PC-3 (cell line): ENCODE measurements at regions not wholly inside any gene's neighbourhood (a gene's known extent, or its start where the extent isn't known, plus 50 kb on each side); places are given as distances from the start of the nearest gene placed in this dataset.

ENCODE experiments used
- ATAC-seq: fragments of 200-7000 bp; cut with Tn5 transposase; 2 replicates; pipeline ENCODE4 v1.9.1; 2020; ENCODE audit warnings: mild to moderate bottlenecking, moderate library complexity
- BruUV-seq: library from RNA; stranded (reverse); fragments of 400-500 nt; replicated peaks from 2 replicates; lab custom pipeline; 2021; lab: Mats Ljungman, UMichigan
- CTCF ChIA-PET: fragments of 300-600 bp; sonication (Branson Sonifier 250); formaldehyde crosslinking; loops from one replicate; lab custom pipeline; 2022; ENCODE audit warnings: antibody characterized with exemption; lab: Charles Lee
- POLR2A ChIA-PET: fragments of 300-600 bp; sonication (Branson Sonifier 250); formaldehyde crosslinking; loops from one replicate; lab custom pipeline; 2022; ENCODE audit warnings: antibody characterized with exemption; ENCODE audit not compliant: unreplicated experiment; lab: Charles Lee
- DNase-seq: peaks from one replicate; pipeline ENCODE4 v3.0.0-alpha.2; 2015
- H2AFZ ChIP-seq: fragments of 300-600 bp; sonication (generic); 2 replicates; pipeline ENCODE4 v1.6.0; 2016; ENCODE audit warnings: antibody characterized with exemption, low read length
- H3F3A ChIP-seq: fragments of 300-600 bp; sonication (generic); one replicate; pipeline ENCODE4 v1.6.0; 2017; ENCODE audit warnings: antibody characterized with exemption, low read length, control low read depth, mild to moderate bottlenecking; ENCODE audit not compliant: unreplicated experiment
- H3K27ac ChIP-seq: fragments of 300-600 bp; sonication (generic); 2 replicates; pipeline ENCODE4 v1.5.1; 2016; ENCODE audit warnings: mild to moderate bottlenecking, low read length
- H3K27me3 ChIP-seq: fragments of 300-600 bp; sonication (generic); 2 replicates; pipeline ENCODE4 v1.6.1; 2016; ENCODE audit warnings: low read length, mixed read lengths
- H3K36me3 ChIP-seq: fragments of 300-600 bp; sonication (generic); 2 replicates; pipeline ENCODE4 v1.6.1; 2016; ENCODE audit warnings: low read depth, mixed run types, low read length, mixed read lengths
- H3K4me1 ChIP-seq: fragments of 300-600 bp; sonication (generic); 2 replicates; pipeline ENCODE4 v1.5.1; 2016; ENCODE audit warnings: low read length; ENCODE audit not compliant: insufficient read depth
- H3K4me2 ChIP-seq: fragments of 300-600 bp; sonication (generic); 2 replicates; pipeline ENCODE4 v1.6.0; 2016; ENCODE audit warnings: low read length
- H3K4me3 ChIP-seq: fragments of 300-600 bp; sonication (generic); 2 replicates; pipeline ENCODE4 v1.5.1; 2016; ENCODE audit warnings: mild to moderate bottlenecking, low read length, mixed read lengths
- H3K79me2 ChIP-seq: fragments of 300-600 bp; sonication (generic); 2 replicates; pipeline ENCODE4 v1.6.1; 2017; ENCODE audit warnings: low read length, mixed read lengths
- H3K9ac ChIP-seq: fragments of 300-600 bp; sonication (generic); 2 replicates; pipeline ENCODE4 v1.6.0; 2016; ENCODE audit warnings: mild to moderate bottlenecking, low read length
- H3K9me2 ChIP-seq: fragments of 300-600 bp; sonication (generic); replicated peaks from 2 replicates; pipeline ENCODE4 v1.6.1; 2016; ENCODE audit warnings: mixed run types, low read length, mixed read lengths
- H3K9me3 ChIP-seq: fragments of 300-600 bp; sonication (generic); 2 replicates; pipeline ENCODE4 v1.6.1; 2016; ENCODE audit warnings: low read length, mixed read lengths
- H4K20me1 ChIP-seq: fragments of 300-600 bp; sonication (generic); 2 replicates; pipeline ENCODE4 v1.6.1; 2016; ENCODE audit warnings: low read length, mixed read lengths
- CTCF ChIP-seq: fragments of 300-600 bp; sonication (generic); conservative IDR thresholded peaks from 2 replicates; pipeline ENCODE4 v1.5.1; 2017; ENCODE audit warnings: antibody characterized with exemption, low read depth, mild to moderate bottlenecking, low read length
- EZH2 ChIP-seq: fragments of 300-600 bp; sonication (generic); IDR thresholded peaks from one replicate; pipeline ENCODE4 v1.6.1; 2017; ENCODE audit warnings: antibody characterized with exemption, mild to moderate bottlenecking, low read length; ENCODE audit not compliant: unreplicated experiment
- EZH2phosphoT487 ChIP-seq: fragments of 300-600 bp; sonication (generic); IDR thresholded peaks from 2 replicates; pipeline ENCODE4 v1.6.1; 2018; ENCODE audit warnings: mild to moderate bottlenecking, antibody characterized with exemption, low read length, borderline replicate concordance
- intact Hi-C: fragments of 100-400 bp; cut with micrococcal nuclease; formaldehyde crosslinking; loops from 2 replicates; pipeline ENCODE4 v1.9.0; 2023

GRCh38 chr3:77807312-77807711, 767.4 kb downstream of the ROBO2 start:
- TF ChIP-seq CTCF: no peak
- no peak for TF ChIP-seq EZH2
- no peak for TF ChIP-seq EZH2phosphoT487
- ATAC-seq: no peak
- Histone ChIP-seq H3K4me2 (no peak overlapping the region), H3K36me3 (no peaks in the 10 kb centered on the region), H3F3A (no peaks in the 10 kb centered on the region), H3K9me2 (no peaks in the 10 kb centered on the region), H3K9me3 (no peaks in the 10 kb centered on the region), H4K20me1 (no peaks in the 10 kb centered on the region), H3K27me3 (no peaks in the 10 kb centered on the region), H2AFZ (no peak overlapping the region), H3K9ac (no peak overlapping the region), H3K79me2 (no peaks in the 10 kb centered on the region), H3K4me3 (no peak overlapping the region), H3K4me1 (no peaks in the 10 kb centered on the region), H3K27ac (no peak overlapping the region)
- POLR2A ChIA-PET: no interaction called here
- DNase-seq: no peak
- intact Hi-C loops: no loop called here
- CTCF ChIA-PET: no interaction called here
- BruUV-seq: no TSS peak

GRCh38 chr3:77814845-77815244, 774.9 kb downstream of the ROBO2 start:
- Histone ChIP-seq H3K4me3 (no peak overlapping the region), H3K27ac (no peak overlapping the region), H3K9me2 (no peaks in the 10 kb centered on the region), H4K20me1 (no peaks in the 10 kb centered on the region), H2AFZ (no peak overlapping the region), H3K27me3 (no peaks in the 10 kb centered on the region), H3K4me1 (no peaks in the 10 kb centered on the region), H3K4me2 (no peak overlapping the region), H3F3A (no peaks in the 10 kb centered on the region), H3K9ac (no peak overlapping the region), H3K9me3 (no peaks in the 10 kb centered on the region), H3K79me2 (no peaks in the 10 kb centered on the region), H3K36me3 (no peaks in the 10 kb centered on the region)
- ATAC-seq (no peak), DNase-seq (no peak)
- TF ChIP-seq EZH2phosphoT487: no peak
- TF ChIP-seq EZH2: no peak
- TF ChIP-seq CTCF: no peak
- BruUV-seq: no TSS peak
- ChIA-PET CTCF (no interaction called here), POLR2A (no interaction called here)
- intact Hi-C loops: no loop called here

- no peaks in the 10 kb centered on the region for H3K27me3 ChIP-seq
- H3K9me3 ChIP-seq: no peaks in the 10 kb centered on the region
- TF ChIP-seq EZH2phosphoT487 (no peak), EZH2 (no peak), CTCF (peak; percentile 72)
- no peaks in the 10 kb centered on the region for H4K20me1 ChIP-seq
- H3K4me1 ChIP-seq: no peaks in the 10 kb centered on the region
- ATAC-seq: peak; percentile 50; the same call in 1 of the 2 replicates
- BruUV-seq: no TSS peak
- intact Hi-C loops: no loop called here
- no peaks in the 10 kb centered on the region for H3K79me2 ChIP-seq
- no peaks in the 10 kb centered on the region for H3F3A ChIP-seq
- peak; percentile 50 for DNase-seq
- no peak overlapping the region for H3K4me2 ChIP-seq
- no peak overlapping the region for H3K9ac ChIP-seq
- H2AFZ ChIP-seq: no peak overlapping the region
- no peak overlapping the region for H3K4me3 ChIP-seq
- H3K9me2 ChIP-seq: no peaks in the 10 kb centered on the region
- no peaks in the 10 kb centered on the region for H3K36me3 ChIP-seq
- no peak overlapping the region for H3K27ac ChIP-seq
- CTCF ChIA-PET: interaction anchor here (0.6 kb wide), 1 partner anchor 89 kb away, joined by 3 read pairs; no protein-coding TSS in a partner anchor
- POLR2A ChIA-PET: no interaction called here
Measured at GRCh38 chr3:77815467-77815866, 775.6 kb downstream of the ROBO2 start.
